HG03025 (cell line): ENCODE measurements at regions not wholly inside any gene's neighbourhood (a gene's known extent, or its start where the extent isn't known, plus 50 kb on each side); places are given as distances from the start of the nearest gene placed in this dataset.
"Not testable (repeated sequence)": the region's sequence is repeated elsewhere in the genome, so short reads cannot be mapped to it uniquely, and the experiment has no call there.

Experiments used
- ATAC-seq: cut with Tn5 transposase; IDR thresholded peaks from one replicate; pipeline ENCODE4 v1.9.1; 2021; ENCODE audit warnings: mild to moderate bottlenecking, moderate library complexity; ENCODE audit not compliant: unreplicated experiment, low FRiP score

GRCh38 chr12:131304642-131305041 lies 350.9 kb downstream of the ADGRD1 start:
- ATAC-seq, result not testable (repeated sequence)

GRCh38 chr12:131309700-131310099 lies 356.0 kb downstream of the ADGRD1 start:
- ATAC-seq, result no peak

GRCh38 chr12:131310227-131310969 lies 356.7 kb downstream of the ADGRD1 start:
- not testable (repeated sequence) for ATAC-seq

GRCh38 chr12:131311279-131311722 lies 357.6 kb downstream of the ADGRD1 start:
- ATAC-seq, result not testable (repeated sequence)

GRCh38 chr12:131311764-131312163 lies 358.1 kb downstream of the ADGRD1 start:
- no peak for ATAC-seq

- not testable (repeated sequence) for ATAC-seq
These were observed 358.7 kb downstream of the ADGRD1 start for GRCh38 chr12:131312382-131312781.

GRCh38 chr12:131312793-131313545 lies 359.3 kb downstream of the ADGRD1 start:
- no peak for ATAC-seq

GRCh38 chr12:131313635-131314034 lies 359.9 kb downstream of the ADGRD1 start:
- ATAC-seq, result no peak

GRCh38 chr12:131314524-131315090 lies 360.9 kb downstream of the ADGRD1 start:
- ATAC-seq, result no peak

GRCh38 chr12:131315601-131316000 lies 361.9 kb downstream of the ADGRD1 start:
- no peak for ATAC-seq

- ATAC-seq, result no peak
These were observed 362.7 kb downstream of the ADGRD1 start for GRCh38 chr12:131316388-131316787.

GRCh38 chr12:131318045-131318685 lies 364.5 kb downstream of the ADGRD1 start:
- no peak for ATAC-seq

- ATAC-seq, result no peak
These were observed 368.3 kb downstream of the ADGRD1 start for GRCh38 chr12:131321988-131322387.

- ATAC-seq, result not testable (repeated sequence)
These were observed 368.8 kb downstream of the ADGRD1 start for GRCh38 chr12:131322460-131322859.

- ATAC-seq, result no peak
These were observed 370.2 kb downstream of the ADGRD1 start for GRCh38 chr12:131323879-131324278.

GRCh38 chr12:131327521-131328488 lies 374.1 kb downstream of the ADGRD1 start:
- no peak for ATAC-seq

GRCh38 chr12:131328861-131329845 lies 375.4 kb downstream of the ADGRD1 start:
- not testable (repeated sequence) for ATAC-seq

GRCh38 chr12:131330106-131330815 lies 376.6 kb downstream of the ADGRD1 start:
- no peak for ATAC-seq
